Embryonic facial prominence (tissue), 1 donor: ENCODE measurements at regions not wholly inside any gene's neighbourhood (a gene's known extent, or its start where the extent isn't known, plus 50 kb on each side); places are given as distances from the start of the nearest gene placed in this dataset.
"Not testable (repeated sequence)": the region's sequence is repeated elsewhere in the genome, so short reads cannot be mapped to it uniquely, and the experiment has no call there.

ENCODE experiments used
- DNase-seq: peaks from one replicate; pipeline ENCODE4 v3.0.0-alpha.2; 2016; ENCODE audit errors: extremely low spot score

DNA sequence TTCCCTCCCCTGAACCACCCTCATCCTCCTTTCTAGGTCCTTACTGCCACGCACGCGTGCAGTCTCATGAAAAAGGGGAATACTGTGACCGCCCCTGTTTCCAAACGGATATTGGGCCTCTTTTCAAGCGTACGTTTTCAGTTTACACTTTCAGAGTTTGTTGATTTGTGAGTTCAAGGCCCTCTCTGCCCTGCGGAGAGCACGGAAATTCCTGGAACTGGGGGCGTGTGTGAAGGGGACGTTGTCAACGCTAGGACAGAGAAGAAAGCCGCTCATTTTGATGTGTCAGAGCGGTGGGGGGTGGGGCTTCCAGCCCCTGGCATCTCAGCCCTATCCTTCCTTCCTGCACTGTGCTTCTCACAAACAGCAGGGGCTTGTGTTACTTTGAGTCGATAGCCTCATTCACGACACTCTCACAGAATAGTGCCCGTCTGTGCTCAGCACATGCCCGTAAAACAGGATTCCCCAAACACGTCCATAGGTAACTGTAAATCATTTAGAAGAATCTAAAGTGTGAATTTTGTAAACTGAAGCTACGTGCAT lies 137.6 kb upstream of the PEG3 start:
- DNase-seq, result no peak

DNA sequence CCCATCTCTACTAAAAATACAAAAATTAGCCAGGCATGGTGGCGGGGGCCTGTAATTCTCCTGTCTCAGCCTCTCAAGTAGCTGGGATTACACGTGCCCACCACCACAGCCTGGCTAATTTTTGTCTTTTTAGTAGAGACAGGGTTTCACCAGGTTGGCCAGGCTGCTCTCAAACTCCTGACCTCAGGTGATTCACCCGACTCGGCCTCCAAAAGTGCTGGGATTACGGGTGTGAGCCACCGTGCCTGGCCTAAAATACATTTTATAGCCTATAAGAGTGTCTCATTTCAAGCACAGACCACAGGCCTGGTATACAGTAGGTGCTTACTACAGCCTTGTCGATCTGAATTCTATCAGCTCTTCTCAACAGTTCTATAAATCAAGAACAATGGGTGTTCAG lies 139.5 kb upstream of the USP29 start:
- DNase-seq, result not testable (repeated sequence)

DNA sequence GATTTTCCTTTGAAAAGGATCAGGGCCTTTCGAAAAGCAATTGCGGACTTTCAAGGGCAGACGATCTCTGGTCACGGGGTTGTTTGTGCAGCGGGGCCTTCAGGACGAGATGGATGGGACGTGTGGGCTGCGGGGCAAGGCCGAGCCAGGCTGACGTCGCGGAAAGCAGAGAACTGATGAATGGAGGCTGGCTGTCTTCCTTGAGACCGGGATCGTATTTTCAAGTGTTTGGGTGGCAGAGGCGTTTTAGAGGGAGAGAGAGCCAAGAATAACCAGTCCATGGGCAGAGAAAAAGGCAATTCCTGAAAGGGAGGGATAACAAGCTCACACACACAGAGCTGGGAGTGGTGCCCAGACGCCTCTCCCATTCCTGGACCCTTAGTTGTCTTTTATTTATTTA lies 138.9 kb upstream of the USP29 start:
- no peak for DNase-seq

DNA sequence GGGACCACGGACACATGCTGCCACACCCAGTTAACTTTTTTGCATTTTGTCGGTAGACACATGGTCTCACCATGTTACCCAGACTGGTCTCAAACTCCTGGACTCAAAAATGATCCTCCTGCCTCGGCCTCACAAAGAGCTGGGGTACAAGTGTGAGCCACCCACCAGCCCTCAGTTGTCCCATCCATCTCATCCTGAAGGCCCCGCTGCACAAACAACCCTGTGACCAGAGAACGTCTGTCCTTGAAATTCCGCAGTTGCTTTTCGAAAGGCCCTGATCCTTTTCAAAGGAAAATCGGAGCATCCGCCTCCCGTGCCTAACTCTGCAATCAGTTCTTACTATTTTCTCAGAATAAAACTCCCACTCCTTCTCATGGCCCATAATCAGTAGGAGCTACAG lies 138.3 kb upstream of the USP29 start:
- not testable (repeated sequence) for DNase-seq

DNA sequence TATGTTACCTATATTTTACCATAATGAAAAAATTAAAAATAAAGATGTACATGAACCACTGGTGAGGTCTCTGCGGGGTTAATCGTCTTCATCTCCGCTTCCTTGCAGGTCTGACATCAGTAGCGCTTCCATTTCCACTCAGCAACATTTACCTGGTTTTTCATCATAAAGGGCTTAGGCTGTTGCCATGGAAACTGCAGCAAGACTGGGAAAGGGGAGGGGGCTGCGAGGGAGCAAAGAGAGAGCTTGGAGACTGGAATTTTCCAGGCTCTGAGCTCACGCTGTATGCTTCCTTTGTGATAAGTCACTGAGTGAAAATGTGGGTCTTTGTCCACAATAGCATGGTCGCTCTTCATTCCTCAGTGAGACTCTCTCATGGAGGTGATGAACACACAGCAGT lies 136.6 kb upstream of the USP29 start:
- no peak for DNase-seq

DNA sequence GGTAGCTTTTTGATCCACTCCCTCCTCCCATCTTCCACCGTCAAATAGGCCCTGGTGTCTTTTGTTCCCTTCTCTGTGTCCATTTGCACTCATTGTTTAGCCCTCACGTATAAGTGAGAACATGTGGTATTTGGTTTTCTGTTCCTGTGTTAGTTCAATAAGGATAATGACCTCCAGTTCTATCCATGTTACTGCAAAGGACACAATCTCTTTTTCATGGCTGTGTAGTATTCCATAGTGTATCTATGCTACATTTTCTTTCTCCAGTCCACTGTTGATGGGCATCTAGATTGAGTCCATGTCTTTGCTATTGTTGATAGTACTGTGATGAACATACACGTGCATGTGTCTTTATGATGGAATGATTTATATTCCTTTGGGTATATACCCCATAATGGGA lies 136.0 kb upstream of the USP29 start:
- DNase-seq, result no peak

DNA sequence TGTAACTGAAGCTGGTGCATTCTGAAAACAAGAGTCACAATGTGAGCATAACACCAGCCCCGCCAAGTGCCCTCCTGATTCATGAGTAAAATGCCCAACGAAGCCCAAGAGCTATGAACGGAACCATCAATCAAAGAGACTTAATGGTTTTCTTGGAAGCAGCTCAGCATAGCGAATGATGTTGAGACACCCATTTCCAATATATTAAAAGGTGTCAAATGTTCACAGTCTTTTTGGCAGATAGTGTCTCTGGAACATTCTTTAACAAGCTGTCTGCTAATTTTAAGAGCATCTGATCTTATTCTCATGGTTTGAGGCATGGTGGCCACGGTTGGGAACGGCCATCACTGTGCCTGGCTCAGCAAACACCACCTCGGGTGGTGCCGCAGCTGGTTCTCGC lies 133.4 kb upstream of the USP29 start:
- no peak for DNase-seq

DNA sequence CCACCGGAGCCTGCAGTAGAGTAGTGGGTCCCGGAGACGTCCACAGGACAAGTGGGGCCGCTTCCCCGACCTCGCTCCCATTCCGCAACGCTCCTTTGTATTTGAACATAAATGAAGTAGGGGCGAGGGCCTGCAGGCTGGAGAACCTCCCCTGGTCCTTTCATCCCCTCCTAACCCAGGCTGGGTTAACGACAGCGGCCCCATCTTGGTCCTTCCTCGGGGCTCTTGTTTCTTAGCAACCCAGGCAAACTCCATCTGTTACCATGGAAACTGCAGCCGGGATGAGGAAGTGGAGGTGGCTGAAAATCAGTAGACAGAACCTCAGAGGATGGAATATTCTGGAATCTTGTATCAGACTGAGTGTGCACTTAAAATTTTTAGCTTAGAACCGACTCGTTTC lies 132.6 kb upstream of the USP29 start:
- DNase-seq, result no peak

DNA sequence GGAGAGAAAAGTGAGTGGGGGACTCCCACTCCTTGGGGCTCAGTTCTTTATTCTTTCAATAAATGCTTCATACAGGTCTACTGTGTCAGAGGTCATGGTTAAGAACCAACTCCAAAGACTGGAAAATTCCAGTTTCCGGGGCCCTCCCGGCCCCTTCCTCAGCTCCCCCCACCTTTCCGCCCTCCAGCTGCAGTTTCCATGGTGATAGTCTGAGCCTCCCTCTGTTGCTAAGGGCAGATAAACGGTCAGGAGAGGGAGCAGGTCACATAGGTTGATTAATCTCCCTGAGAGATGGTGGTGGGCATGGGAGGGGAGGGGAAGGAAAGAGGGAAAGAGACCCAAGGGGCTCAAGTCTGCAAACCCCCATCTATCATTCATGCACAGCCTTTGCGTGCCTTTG lies 131.5 kb upstream of the USP29 start:
- DNase-seq, result no peak

DNA sequence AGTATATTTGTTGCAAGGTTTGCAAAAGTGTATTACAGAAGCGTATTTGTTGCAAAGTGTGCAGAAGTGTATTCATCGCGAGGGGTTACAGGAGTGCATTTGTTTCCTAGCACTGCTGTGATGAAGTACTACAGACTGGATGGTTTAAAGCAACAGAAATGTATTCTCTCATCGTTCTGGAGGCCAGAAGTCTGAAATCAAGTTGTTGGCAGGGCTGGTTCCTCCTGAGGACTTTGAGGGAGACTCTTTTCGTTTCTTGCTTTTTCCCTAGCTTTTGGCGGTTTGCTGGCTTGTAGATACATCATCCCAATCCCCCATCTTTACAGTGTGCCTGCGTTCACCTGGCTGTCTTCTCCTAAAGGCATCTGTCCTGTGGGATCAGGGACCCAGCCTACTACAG lies 127.9 kb upstream of the USP29 start:
- DNase-seq, result no peak

DNA sequence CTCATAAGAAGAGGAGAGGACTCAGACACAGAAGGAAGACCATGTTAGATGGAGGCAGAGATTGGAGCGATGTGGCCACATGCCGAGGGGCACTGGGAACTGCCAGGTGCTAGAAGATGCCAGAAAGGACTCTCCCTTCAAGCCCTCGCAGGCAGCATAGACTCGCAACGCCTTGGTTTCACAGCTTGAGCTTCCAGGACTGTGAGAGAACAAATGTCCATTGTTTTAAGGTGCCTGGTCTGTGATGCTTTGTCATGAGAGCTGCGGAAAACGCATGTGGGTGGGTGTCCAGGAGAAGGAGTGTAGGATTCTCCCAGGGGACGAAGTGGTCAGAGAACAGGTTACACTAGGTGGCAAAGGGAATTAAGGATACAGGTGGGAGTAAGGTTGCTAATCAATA lies 125.9 kb upstream of the USP29 start:
- DNase-seq, result no peak

DNA sequence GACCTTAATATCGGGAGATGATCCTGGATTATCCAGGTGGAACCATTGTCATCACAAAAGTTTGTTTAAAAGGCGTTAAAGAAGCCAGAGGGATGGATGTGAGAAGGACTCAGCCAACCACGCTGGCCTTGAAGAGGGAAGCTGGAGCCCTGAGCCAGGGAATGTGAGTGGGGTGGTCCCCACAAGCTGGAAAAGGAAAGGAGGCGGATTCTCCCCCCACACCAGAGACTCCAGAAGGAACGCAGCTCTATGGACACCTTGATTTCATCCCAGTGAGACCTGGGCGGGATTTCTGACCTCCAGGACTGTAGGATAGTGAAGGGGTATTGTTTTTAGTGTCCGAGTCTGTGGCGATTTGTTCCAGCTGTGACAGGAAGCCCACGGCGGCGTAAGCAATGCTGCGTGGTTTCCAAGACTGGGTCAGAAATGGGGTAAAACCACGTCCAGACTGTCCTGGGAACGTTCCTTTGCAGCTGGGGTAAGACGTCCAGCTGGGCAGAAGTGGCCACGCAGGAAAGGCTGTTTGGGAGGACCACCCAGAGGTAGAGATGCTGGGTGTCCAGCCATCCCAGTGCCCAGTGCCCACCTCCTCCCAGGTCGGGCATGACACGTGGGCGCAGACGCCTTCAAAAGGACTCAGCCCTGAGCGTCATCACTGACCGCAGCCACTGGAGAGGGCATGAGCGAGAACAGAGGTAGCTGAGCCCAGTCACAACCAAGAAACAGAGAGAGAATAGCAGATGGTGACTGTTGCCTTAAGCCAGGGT lies 125.4 kb upstream of the USP29 start:
- no peak for DNase-seq

DNA sequence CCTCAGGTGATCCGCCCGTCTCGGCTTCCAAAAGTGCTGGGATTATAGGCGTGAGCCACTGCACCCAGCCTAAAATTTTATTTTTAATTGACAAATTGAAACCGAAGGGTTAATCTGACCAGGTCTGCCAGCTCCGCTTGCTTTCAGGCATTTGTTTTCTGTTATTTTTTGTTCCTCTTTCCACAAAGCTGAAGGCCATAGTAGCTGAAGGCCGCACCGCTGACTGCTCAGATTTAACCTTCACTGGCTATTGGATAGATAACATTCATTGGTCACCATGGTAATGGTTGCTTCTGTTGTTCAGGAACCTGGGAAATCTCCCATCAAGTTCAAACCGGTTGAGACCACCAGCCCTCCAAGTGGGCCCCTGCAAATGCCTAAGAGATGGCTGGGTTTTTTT lies 124.5 kb upstream of the USP29 start:
- no peak for DNase-seq

DNA sequence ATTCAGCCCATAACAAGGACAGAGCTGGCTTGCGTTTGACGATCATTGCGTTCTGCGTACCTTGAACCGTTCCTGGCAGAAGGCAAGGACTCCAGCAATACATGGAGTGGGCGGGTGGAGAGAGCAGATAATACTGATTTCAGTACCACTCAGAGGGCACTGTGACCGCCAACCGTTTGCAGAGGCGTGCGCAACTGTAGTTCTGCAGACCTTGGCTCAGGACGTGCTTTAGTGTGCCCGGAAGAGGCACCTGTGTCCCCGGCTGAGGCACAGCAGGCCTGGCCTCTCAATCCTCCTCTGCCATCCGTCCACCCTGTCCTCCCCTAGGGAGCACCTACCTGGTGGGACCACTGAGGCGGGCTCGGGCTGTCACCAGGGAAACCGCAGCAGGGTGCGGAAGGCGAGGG lies 117.6 kb upstream of the USP29 start:
- no peak for DNase-seq

DNA sequence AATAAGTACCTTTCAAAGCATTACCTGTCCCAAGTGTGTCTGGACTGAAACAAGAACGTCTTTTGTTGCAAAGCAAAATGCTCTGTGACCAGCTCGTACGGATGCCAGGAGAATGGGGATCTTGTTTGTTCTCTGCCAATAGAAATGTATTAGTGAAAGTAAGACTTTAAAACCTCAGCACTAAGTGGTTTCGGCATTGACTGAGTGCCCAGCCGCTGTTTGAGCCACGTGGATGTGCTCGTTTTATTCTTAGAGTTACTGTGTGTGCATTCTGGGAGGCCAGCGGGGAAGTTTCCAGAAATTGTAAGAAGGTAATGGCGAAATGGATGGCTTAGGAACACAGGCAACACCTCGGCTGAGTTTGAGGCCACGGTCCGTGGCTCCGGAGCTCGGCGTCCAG lies 117.1 kb upstream of the USP29 start:
- no peak for DNase-seq

DNA sequence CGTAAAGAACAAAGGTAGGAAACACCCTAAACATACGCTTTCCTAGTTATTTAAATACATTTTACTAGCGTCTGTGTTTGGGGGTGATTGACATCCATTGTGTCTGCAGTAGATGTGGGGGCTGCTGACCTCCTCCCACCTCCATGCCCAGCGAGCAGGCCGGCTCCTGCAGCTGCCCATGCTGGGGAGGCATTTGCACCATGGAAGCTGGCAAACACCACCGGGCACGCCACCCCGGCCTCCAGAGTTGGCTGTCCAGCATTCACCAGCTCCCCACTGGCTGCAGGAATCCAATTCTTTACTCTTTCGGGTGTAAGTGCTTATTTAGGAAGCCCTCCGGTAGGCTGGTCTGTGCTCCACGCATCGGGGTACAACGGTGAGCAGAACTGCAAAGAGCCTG lies 115.4 kb upstream of the USP29 start:
- no peak for DNase-seq

DNA sequence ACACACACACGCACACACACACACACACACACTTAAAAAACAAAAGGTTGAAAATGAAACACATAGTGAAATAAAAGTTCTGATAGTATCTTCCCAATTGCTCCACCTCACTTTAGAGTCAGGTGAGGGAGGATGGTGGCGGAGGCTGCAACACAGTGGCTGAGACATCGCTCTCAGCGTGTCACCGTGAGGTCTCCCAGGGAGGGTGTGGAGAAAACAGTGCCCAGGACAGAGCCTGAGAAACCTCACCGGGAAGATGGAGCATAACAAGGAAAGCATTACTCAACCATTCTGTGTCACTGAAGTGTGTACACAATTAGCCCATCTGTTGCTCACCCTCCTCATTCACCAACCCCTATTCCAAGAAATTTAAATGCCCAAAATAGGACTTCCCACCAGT lies 111.4 kb upstream of the USP29 start:
- DNase-seq, result no peak

DNA sequence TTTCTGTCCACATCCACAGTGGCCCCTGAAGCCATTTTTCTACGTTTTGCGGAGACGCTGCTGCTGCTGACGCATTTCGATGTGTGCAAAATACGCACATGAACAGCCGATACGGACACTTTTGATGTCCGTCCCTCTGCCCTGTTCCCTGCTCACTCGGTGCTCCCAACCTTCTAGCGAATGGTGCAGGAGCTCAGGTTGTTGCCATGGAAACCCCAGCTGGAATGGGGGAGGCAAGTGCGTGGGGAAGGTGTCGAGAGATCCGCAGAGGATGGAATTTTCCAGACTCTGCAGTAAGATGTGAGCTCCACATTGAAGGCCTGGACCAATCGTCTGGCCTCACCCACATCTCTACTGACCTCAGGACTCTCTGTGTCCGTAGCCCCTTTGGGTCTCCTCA lies 109.2 kb upstream of the USP29 start:
- no peak for DNase-seq

DNA sequence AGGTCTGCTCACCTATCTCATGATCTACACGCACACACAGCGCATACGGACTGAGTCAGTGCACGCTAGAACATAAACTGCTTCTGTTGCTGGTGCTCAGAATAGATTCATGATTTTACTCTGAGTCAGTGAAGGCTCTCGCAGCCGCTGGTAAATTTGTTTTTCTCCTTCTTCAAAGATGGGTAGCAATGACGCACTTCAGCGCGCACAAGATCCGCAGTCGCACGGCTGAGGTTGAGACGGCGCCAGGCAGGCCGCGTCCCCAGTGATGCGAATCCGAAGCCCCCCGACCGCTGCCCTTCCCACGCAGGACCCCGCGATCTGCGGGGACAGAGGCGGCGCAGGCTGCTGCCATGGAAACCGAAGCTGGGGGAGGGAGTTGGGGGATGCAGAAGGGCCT lies 103.7 kb upstream of the USP29 start:
- DNase-seq, result no peak

DNA sequence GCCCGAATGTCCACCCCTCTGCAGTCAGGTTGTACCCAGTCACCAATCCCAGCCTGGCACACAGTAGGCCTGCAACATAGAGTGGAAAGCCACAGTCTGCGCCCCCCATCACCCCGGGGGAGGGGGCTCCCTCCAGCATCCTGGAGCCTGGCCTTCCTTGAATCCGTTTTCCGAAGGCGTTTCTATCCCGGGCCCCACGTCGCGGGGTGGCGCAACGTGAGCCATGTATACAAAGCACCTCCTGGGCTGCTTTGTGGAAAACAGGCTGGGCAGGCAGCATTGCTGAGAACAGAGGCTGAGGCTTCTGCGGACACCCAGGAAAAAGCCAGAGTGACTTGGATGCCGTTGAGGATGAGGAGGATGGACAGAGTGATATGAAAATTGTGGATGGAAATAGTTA lies 103.3 kb upstream of the USP29 start:
- no peak for DNase-seq

DNA sequence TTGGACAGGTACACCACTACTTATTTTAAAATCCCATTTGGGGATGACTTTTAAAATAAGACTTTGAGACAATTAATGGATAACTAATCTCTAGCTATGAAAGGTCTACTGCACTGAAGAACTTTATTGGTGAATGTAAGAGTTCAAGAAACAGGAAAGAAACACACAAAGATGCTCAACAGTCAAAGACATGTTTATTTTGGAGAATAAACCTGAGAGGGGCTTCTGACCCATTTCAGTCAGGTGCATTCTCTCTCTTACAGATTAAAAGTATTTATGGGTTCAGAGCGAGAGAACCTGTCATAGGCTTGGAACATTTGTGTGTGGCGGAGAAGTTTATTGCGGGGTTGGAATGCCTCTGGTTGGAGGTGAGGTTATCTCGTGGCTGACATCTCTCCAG lies 94.3 kb upstream of the USP29 start:
- DNase-seq, result no peak

DNA sequence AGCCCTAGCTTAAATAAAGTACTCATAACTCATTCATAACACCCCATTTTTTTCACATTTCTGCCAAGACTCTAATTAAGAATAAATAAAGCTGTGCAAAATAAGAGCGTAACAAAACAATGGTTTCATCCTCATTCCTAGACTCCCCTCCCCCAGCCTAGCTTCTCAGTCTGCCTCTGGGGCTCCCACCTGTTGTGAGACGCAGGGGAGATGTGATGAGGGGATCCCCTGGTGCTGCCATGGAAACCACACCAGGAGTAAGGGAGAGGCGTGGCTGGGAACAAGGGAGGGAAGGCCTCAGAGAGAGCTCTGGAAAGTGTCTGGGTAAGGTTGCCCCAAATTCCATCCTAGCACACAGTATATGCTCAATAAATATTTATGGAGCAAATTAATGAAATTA lies 93.3 kb upstream of the USP29 start:
- no peak for DNase-seq

DNA sequence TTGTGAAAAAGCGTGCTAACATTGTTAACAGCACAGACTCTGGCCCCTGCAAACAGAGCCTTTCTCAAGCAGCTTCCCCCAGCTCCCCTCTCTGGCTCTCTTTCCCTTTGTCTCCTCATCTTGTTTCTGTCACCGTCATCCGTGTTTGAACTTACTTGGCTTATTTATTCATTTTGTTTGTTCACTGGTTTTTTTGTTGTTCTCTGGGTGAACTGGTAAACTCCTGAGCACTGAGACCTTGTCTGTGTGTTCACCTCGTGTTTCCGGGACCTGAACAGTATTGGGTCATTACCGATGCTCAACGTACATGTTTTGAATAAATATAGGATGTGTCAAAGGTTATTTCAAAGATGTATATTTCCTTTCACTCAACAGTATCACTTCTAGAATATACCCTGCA lies 92.4 kb upstream of the USP29 start:
- no peak for DNase-seq
